DOHH2 (cell line): ENCODE measurements at regions not wholly inside any gene's neighbourhood (a gene's known extent, or its start where the extent isn't known, plus 50 kb on each side); places are given as distances from the start of the nearest gene placed in this dataset.

Experiments used
- H3F3A ChIP-seq: fragments of 200-600 bp; sonication (generic), shearing (Covaris generic); 2 replicates; pipeline ENCODE4 v1.6.0; 2016; ENCODE audit warnings: antibody characterized with exemption, mild to moderate bottlenecking; ENCODE audit not compliant: control insufficient read depth, insufficient read depth
- H3K27ac ChIP-seq: fragments of 200-600 bp; sonication (generic); 2 replicates; pipeline ENCODE4 v1.5.1; 2014; ENCODE audit warnings: low read depth, mild to moderate bottlenecking, low read length, moderate library complexity
- H3K27me3 ChIP-seq: fragments of 200-600 bp; sonication (generic); 2 replicates; pipeline ENCODE4 v1.6.1; 2014; ENCODE audit warnings: mild to moderate bottlenecking, low read length, mixed read lengths; ENCODE audit not compliant: control insufficient read depth
- H3K36me3 ChIP-seq: fragments of 200-600 bp; sonication (generic); 2 replicates; pipeline ENCODE4 v1.6.1; 2014; ENCODE audit warnings: mild to moderate bottlenecking, low read length, moderate library complexity, mixed read lengths; ENCODE audit not compliant: control insufficient read depth
- H3K4me1 ChIP-seq: fragments of 200-600 bp; sonication (generic); 2 replicates; pipeline ENCODE4 v1.6.1; 2014; ENCODE audit warnings: mild to moderate bottlenecking, low read length, mixed read lengths; ENCODE audit not compliant: control insufficient read depth
- H3K4me2 ChIP-seq: fragments of 200-600 bp; sonication (generic); 2 replicates; pipeline ENCODE4 v1.6.0; 2014; ENCODE audit warnings: mild to moderate bottlenecking, low read length, moderate library complexity
- H3K4me3 ChIP-seq: fragments of 200-600 bp; sonication (generic); 2 replicates; pipeline ENCODE4 v1.5.1; 2014; ENCODE audit warnings: mild to moderate bottlenecking, low read length, mixed read lengths
- H3K79me2 ChIP-seq: fragments of 200-600 bp; sonication (generic); 2 replicates; pipeline ENCODE4 v1.6.1; 2014; ENCODE audit warnings: mild to moderate bottlenecking, low read length, mixed read lengths; ENCODE audit not compliant: control insufficient read depth
- H3K9me2 ChIP-seq: fragments of 200-600 bp; sonication (generic); replicated peaks from 2 replicates; pipeline ENCODE4 v1.6.1; 2014; ENCODE audit warnings: mild to moderate bottlenecking, low read length, mixed read lengths; ENCODE audit not compliant: control insufficient read depth
- H3K9me3 ChIP-seq: fragments of 200-600 bp; sonication (generic); 2 replicates; pipeline ENCODE4 v1.6.1; 2014; ENCODE audit warnings: antibody characterized with exemption, low read length, mixed read lengths; ENCODE audit not compliant: control insufficient read depth, insufficient read depth
- H4K20me1 ChIP-seq: fragments of 200-600 bp; sonication (generic); 2 replicates; pipeline ENCODE4 v1.6.0; 2014; ENCODE audit warnings: low read depth, mild to moderate bottlenecking, antibody characterized with exemption, low read length, moderate library complexity; ENCODE audit not compliant: control insufficient read depth, insufficient read depth
- CTCF ChIP-seq: fragments of 200-600 bp; sonication (generic); IDR thresholded peaks from one replicate; pipeline ENCODE4 v1.5.1; 2014; ENCODE audit warnings: antibody characterized with exemption, mild to moderate bottlenecking, low read depth, low read length; ENCODE audit not compliant: poor library complexity, severe bottlenecking
- EZH2phosphoT487 ChIP-seq: fragments of 200-600 bp; sonication (generic); IDR thresholded peaks from 2 replicates; pipeline ENCODE4 v1.6.1; 2017; ENCODE audit warnings: borderline replicate concordance, mild to moderate bottlenecking, antibody characterized with exemption, low read length, moderate library complexity, mixed read lengths

- Histone ChIP-seq H3K4me2 (no peak overlapping the region), H3K9me2 (no peaks in the 10 kb centered on the region), H3K27me3 (no peaks in the 10 kb centered on the region), H3K27ac (no peak overlapping the region), H3K79me2 (no peaks in the 10 kb centered on the region), H3K4me3 (no peak overlapping the region), H3K9me3 (no peaks in the 10 kb centered on the region), H3K36me3 (no peaks in the 10 kb centered on the region), H3F3A (no peaks in the 10 kb centered on the region), H4K20me1 (no peaks in the 10 kb centered on the region), H3K4me1 (no peaks in the 10 kb centered on the region)
- no peak for TF ChIP-seq EZH2phosphoT487
- TF ChIP-seq CTCF, result no peak
Observed at GRCh38 chrX:97806946-97807345, 923.2 kb downstream of the RPA4 start.

GRCh38 chrX:97820170-97820569 is 936.5 kb downstream of the RPA4 start:
- Histone ChIP-seq H3K27ac (no peak overlapping the region), H3K4me1 (no peaks in the 10 kb centered on the region), H3K9me2 (no peaks in the 10 kb centered on the region), H3K4me3 (no peak overlapping the region), H3K9me3 (no peaks in the 10 kb centered on the region), H3K79me2 (no peaks in the 10 kb centered on the region), H4K20me1 (no peaks in the 10 kb centered on the region), H3K27me3 (no peaks in the 10 kb centered on the region), H3F3A (no peaks in the 10 kb centered on the region), H3K4me2 (no peak overlapping the region), H3K36me3 (no peaks in the 10 kb centered on the region)
- TF ChIP-seq CTCF (no peak), EZH2phosphoT487 (no peak)

- no peaks in the 10 kb centered on the region for H3F3A ChIP-seq
- no peaks in the 10 kb centered on the region for H3K27me3 ChIP-seq
- H3K79me2 ChIP-seq, result no peaks in the 10 kb centered on the region
- no peaks in the 10 kb centered on the region for H3K9me3 ChIP-seq
- H3K4me3 ChIP-seq, result no peak overlapping the region
- no peak for TF ChIP-seq EZH2phosphoT487
- TF ChIP-seq CTCF, result no peak
- no peak overlapping the region for H3K4me2 ChIP-seq
- no peaks in the 10 kb centered on the region for H4K20me1 ChIP-seq
- no peaks in the 10 kb centered on the region for H3K9me2 ChIP-seq
- H3K27ac ChIP-seq, result no peak overlapping the region
- no peaks in the 10 kb centered on the region for H3K4me1 ChIP-seq
- no peaks in the 10 kb centered on the region for H3K36me3 ChIP-seq
Observed at GRCh38 chrX:97828471-97828870, 944.8 kb downstream of the RPA4 start.

DNA sequence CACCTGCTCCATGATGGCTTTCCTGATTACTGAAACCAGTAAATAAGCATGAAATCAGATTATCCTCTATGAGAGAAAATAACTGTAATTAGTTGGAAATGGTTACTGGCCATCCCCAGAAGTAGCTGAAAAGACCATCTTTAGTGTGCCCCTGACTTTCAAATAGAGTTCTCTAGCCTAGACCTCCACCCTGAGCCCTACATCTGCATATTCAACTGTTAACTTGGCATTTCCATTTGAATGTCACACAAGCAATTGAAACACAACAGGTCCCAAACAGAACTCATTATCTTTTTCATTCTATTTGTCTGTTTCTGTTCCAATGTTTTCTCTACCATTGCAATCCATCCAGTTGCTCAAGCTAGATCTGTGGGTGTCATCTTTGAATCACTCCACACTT is 952.3 kb downstream of the RPA4 start:
- Histone ChIP-seq H3F3A (no peaks in the 10 kb centered on the region), H3K4me1 (no peaks in the 10 kb centered on the region), H3K27ac (no peak overlapping the region), H3K27me3 (no peaks in the 10 kb centered on the region), H3K79me2 (no peaks in the 10 kb centered on the region), H3K4me2 (no peak overlapping the region), H3K9me2 (no peaks in the 10 kb centered on the region), H3K9me3 (no peaks in the 10 kb centered on the region), H3K4me3 (no peak overlapping the region), H4K20me1 (no peaks in the 10 kb centered on the region), H3K36me3 (no peaks in the 10 kb centered on the region)
- no peak for TF ChIP-seq EZH2phosphoT487
- TF ChIP-seq CTCF, result no peak
